HCT116 (cell line): ENCODE measurements at regions not wholly inside any gene's neighbourhood (a gene's known extent, or its start where the extent isn't known, plus 50 kb on each side); places are given as distances from the start of the nearest gene placed in this dataset.

Experiments
- ATAC-seq: fragments of 200-7000 bp; cut with Tn5 transposase; 2 replicates; pipeline ENCODE4 v1.9.1; 2020; ENCODE audit warnings: mild to moderate bottlenecking, moderate library complexity
- BruUV-seq: library from RNA; stranded (reverse); fragments of 400-500 nt; replicated peaks from 2 replicates; lab custom pipeline; 2021; lab: Mats Ljungman, UMichigan
- CTCF ChIA-PET: fragments of 300-600 bp; sonication (Branson Sonifier 250); formaldehyde crosslinking; loops from one replicate; lab custom pipeline; 2021; ENCODE audit warnings: antibody characterized with exemption; lab: Charles Lee
- POLR2A ChIA-PET: fragments of 300-600, 350-600 bp; sonication (Branson Sonifier 250); formaldehyde crosslinking; loops from one replicate; lab custom pipeline; 2021; ENCODE audit warnings: antibody characterized with exemption; lab: Charles Lee
- RAD21 ChIA-PET, 2 experiments: fragments of 300-600 bp; sonication (Branson Sonifier 250); formaldehyde crosslinking; loops; one replicate each; lab custom pipeline; 2023; ENCODE audit warnings: low total read pairs in 2 of 2; ENCODE audit not compliant: uncharacterized antibody in 2 of 2, unreplicated experiment in 2 of 2, low non-redundant PET in 1 of 2; lab: Charles Lee
- DNase-seq: peaks from one replicate; pipeline ENCODE4 v3.0.0-alpha.2; 2010; ENCODE audit warnings: low read depth, low spot score
- H2AFZ ChIP-seq: fragments of 200-600 bp; shearing (Covaris generic), sonication (generic); 2 replicates; pipeline ENCODE4 v1.6.1; 2017; ENCODE audit warnings: low read depth, mixed run types, mixed read lengths, antibody characterized with exemption, low read length; ENCODE audit not compliant: poor library complexity, severe bottlenecking
- H3K27ac ChIP-seq: 2 replicates; pipeline ENCODE4 v1.5.1; 2012; ENCODE audit warnings: low read depth, low read length
- H3K27me3 ChIP-seq: fragments of 200-600 bp; sonication (generic); 2 replicates; pipeline ENCODE4 v1.6.1; 2016; ENCODE audit warnings: mixed run types, low read length, mixed read lengths; ENCODE audit not compliant: insufficient read depth
- H3K36me3 ChIP-seq, 2 experiments: fragments of 200-500 bp in 1 of 2; fragments of 200-600 bp in 1 of 2; sonication (Bioruptor generic) in 1 of 2; sonication (generic) in 1 of 2; 2 replicates each; pipeline versions ENCODE4 v1.5.1 to v1.6.1; 2014 to 2016; ENCODE audit warnings: low read length in 2 of 2, inconsistent platforms in 1 of 2, mixed read lengths in 1 of 2, mixed run types in 1 of 2; ENCODE audit not compliant: insufficient read depth in 2 of 2, control insufficient read depth in 1 of 2
- H3K4me1 ChIP-seq, 2 experiments: fragments of 200-600 bp in 1 of 2; sonication (generic) in 1 of 2; 2 replicates each; pipeline versions ENCODE4 v1.5.1 to v1.6.1; 2012 to 2017; ENCODE audit warnings: low read length in 2 of 2, inconsistent platforms in 1 of 2, mild to moderate bottlenecking in 1 of 2, mixed read lengths in 1 of 2, mixed run types in 1 of 2, moderate library complexity in 1 of 2; ENCODE audit not compliant: insufficient read depth in 2 of 2, control insufficient read depth in 1 of 2
- H3K4me2 ChIP-seq: fragments of 200-600 bp; sonication (generic); 2 replicates; pipeline ENCODE4 v1.6.1; 2017; ENCODE audit warnings: mixed run types, low read length, mixed read lengths
- H3K4me3 ChIP-seq, 2 experiments: fragments of 200-600 bp in 1 of 2; sonication (generic) in 1 of 2; replicated peaks in 1 of 2; 2 replicates each; pipeline ENCODE4 v1.5.1; 2011 to 2016; ENCODE audit warnings: low read length in 2 of 2, control low read depth in 1 of 2, low read depth in 1 of 2, mild to moderate bottlenecking in 1 of 2, mixed read lengths in 1 of 2, mixed run types in 1 of 2
- H3K79me2 ChIP-seq: fragments of 200-600 bp; sonication (generic); 2 replicates; pipeline ENCODE4 v1.6.1; 2017; ENCODE audit warnings: mild to moderate bottlenecking, mixed run types, low read length, moderate library complexity, mixed read lengths; ENCODE audit not compliant: insufficient read depth
- H3K9ac ChIP-seq: fragments of 200-600 bp; sonication (generic); 2 replicates; pipeline ENCODE4 v1.6.1; 2016; ENCODE audit warnings: low read length, mixed read lengths
- H3K9me2 ChIP-seq: fragments of 200-600 bp; sonication (generic), shearing (Covaris generic); 2 replicates; pipeline ENCODE4 v1.6.1; 2017; ENCODE audit warnings: mixed run types, mild to moderate bottlenecking, moderate library complexity; ENCODE audit not compliant: insufficient read depth
- H3K9me3 ChIP-seq, 2 experiments: fragments of 200-500 bp in 1 of 2; fragments of 200-600 bp in 1 of 2; sonication (Bioruptor generic) in 1 of 2; sonication (generic) in 1 of 2; 2 replicates each; pipeline ENCODE4 v1.6.1; 2014 to 2017; ENCODE audit warnings: low read length in 2 of 2, mixed read lengths in 2 of 2, inconsistent platforms in 1 of 2, low read depth in 1 of 2, mild to moderate bottlenecking in 1 of 2, mixed run types in 1 of 2, moderate library complexity in 1 of 2; ENCODE audit not compliant: control insufficient read depth in 1 of 2, insufficient read depth in 1 of 2
- H4K20me1 ChIP-seq: fragments of 200-600 bp; sonication (generic), shearing (Covaris generic); 2 replicates; pipeline ENCODE4 v1.6.1; 2017; ENCODE audit warnings: mixed run types, mild to moderate bottlenecking, moderate library complexity; ENCODE audit not compliant: insufficient read depth
- ATF3 ChIP-seq: IDR thresholded peaks from 2 replicates; pipeline ENCODE4 v1.6.1; 2012
- CBX3 ChIP-seq: IDR thresholded peaks from 2 replicates; pipeline ENCODE4 v1.6.1; 2012; ENCODE audit warnings: low read depth
- EGR1 ChIP-seq: IDR thresholded peaks from 2 replicates; pipeline ENCODE4 v1.6.1; 2012; ENCODE audit warnings: low read depth
- ELF1 ChIP-seq: IDR thresholded peaks from 2 replicates; pipeline ENCODE4 v1.6.1; 2012; ENCODE audit warnings: low read depth, borderline replicate concordance
- EZH2 ChIP-seq: fragments of 200-600 bp; sonication (generic); IDR thresholded peaks from 2 replicates; pipeline ENCODE4 v1.6.1; 2017; ENCODE audit warnings: antibody characterized with exemption, mixed run types
- EZH2phosphoT487 ChIP-seq: fragments of 200-600 bp; IDR thresholded peaks from 2 replicates; pipeline ENCODE4 v1.6.1; 2018; ENCODE audit warnings: antibody characterized with exemption, borderline replicate concordance
- FOSL1 ChIP-seq: IDR thresholded peaks from 2 replicates; pipeline ENCODE4 v1.6.1; 2012; ENCODE audit warnings: low read depth
- JUND ChIP-seq: IDR thresholded peaks from 2 replicates; pipeline ENCODE4 v1.6.1; 2012
- POLR2A ChIP-seq: IDR thresholded peaks from 2 replicates; pipeline ENCODE4 v1.7.0; 2011; ENCODE audit warnings: borderline replicate concordance; ENCODE audit not compliant: insufficient read depth, insufficient read length; ENCODE audit errors: extremely low read depth
- RAD21 ChIP-seq: IDR thresholded peaks from 2 replicates; pipeline ENCODE4 v1.6.1; 2012; ENCODE audit warnings: low read depth, mild to moderate bottlenecking
- REST ChIP-seq: IDR thresholded peaks from 2 replicates; pipeline ENCODE4 v1.6.1; 2012; ENCODE audit warnings: low read depth
- SIN3A ChIP-seq: IDR thresholded peaks from 2 replicates; pipeline ENCODE4 v1.6.1; 2012; ENCODE audit warnings: low read depth
- SP1 ChIP-seq: IDR thresholded peaks from 2 replicates; pipeline ENCODE4 v1.6.1; 2012; ENCODE audit warnings: low read depth
- YY1 ChIP-seq: IDR thresholded peaks from 2 replicates; pipeline ENCODE4 v1.6.1; 2011; ENCODE audit warnings: low read length, low read depth, moderate library complexity, mild to moderate bottlenecking; ENCODE audit not compliant: insufficient replicate concordance; ENCODE audit errors: extremely low read depth
- ZBTB33 ChIP-seq: IDR thresholded peaks from 2 replicates; pipeline ENCODE4 v1.6.1; 2011; ENCODE audit warnings: mild to moderate bottlenecking, low read length, moderate library complexity; ENCODE audit not compliant: insufficient replicate concordance; ENCODE audit errors: extremely low read depth
- ZNF274 ChIP-seq: fragments of 200-500 bp; sonication (Bioruptor generic); IDR thresholded peaks from 2 replicates; pipeline ENCODE4 v1.6.1; 2014; ENCODE audit warnings: mild to moderate bottlenecking, low read depth, low read length, inconsistent platforms
- intact Hi-C: fragments of 100-400 bp; cut with micrococcal nuclease; formaldehyde crosslinking; loops from 2 replicates; pipeline ENCODE4 v1.10.0; 2022
- TF ChIP-seq, protein P1 (sequence below): IDR thresholded peaks from 2 replicates; pipeline ENCODE4 v1.6.1; 2012

- CTCF ChIA-PET, result no interaction called here
- H3K27ac ChIP-seq, result no peak overlapping the region
Measured at GRCh38 chr6:45783716-45784115, 231.9 kb downstream of the CLIC5 start.

More at GRCh38 chr6:45783716-45784115, 231.9 kb downstream of the CLIC5 start:
- no peaks in the 10 kb centered on the region for H3K9me3 ChIP-seq
- ATAC-seq (no peak), DNase-seq (no peak)
- H3K4me2 ChIP-seq, result no peak overlapping the region
- RAD21 ChIA-PET, result no interaction called here
- H3K36me3 ChIP-seq, result no peaks in the 10 kb centered on the region
- no peaks in the 10 kb centered on the region for H3K79me2 ChIP-seq
- BruUV-seq, result no TSS peak
- no peaks in the 10 kb centered on the region for H3K27me3 ChIP-seq
- H3K4me1 ChIP-seq, result no peaks in the 10 kb centered on the region
- no peak overlapping the region for H2AFZ ChIP-seq
- no peak overlapping the region for H3K4me3 ChIP-seq
- no peak overlapping the region for H3K9ac ChIP-seq
- intact Hi-C loops, result no loop called here
- POLR2A ChIA-PET, result no interaction called here
- no peaks in the 10 kb centered on the region for H4K20me1 ChIP-seq
- H3K9me2 ChIP-seq, result no peaks in the 10 kb centered on the region
- no peak for TF ChIP-seq CBX3
- TF ChIP-seq SIN3A, result no peak
- no peak for TF ChIP-seq EGR1
- TF ChIP-seq ZBTB33, result no peak
- TF ChIP-seq JUND, result no peak
- TF ChIP-seq REST, result no peak
- no peak for TF ChIP-seq ATF3
- TF ChIP-seq, protein P1, sequence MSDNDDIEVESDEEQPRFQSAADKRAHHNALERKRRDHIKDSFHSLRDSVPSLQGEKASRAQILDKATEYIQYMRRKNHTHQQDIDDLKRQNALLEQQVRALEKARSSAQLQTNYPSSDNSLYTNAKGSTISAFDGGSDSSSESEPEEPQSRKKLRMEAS, result no peak
- TF ChIP-seq EZH2phosphoT487, result no peak
- no peak for TF ChIP-seq ZNF274
- no peak for TF ChIP-seq EZH2
- no peak for TF ChIP-seq FOSL1
- no peak for TF ChIP-seq RAD21
- TF ChIP-seq YY1, result no peak
- no peak for TF ChIP-seq POLR2A
- no peak for TF ChIP-seq SP1
- no peak for TF ChIP-seq ELF1
